NCI-H187 treated with DMSO at 0.1 percent for 48 hours (cell line): ENCODE measurements at regions not wholly inside any gene's neighbourhood (a gene's known extent, or its start where the extent isn't known, plus 50 kb on each side); places are given as distances from the start of the nearest gene placed in this dataset.

Source experiments
- DNase-seq: peaks from one replicate; lab custom pipeline; 2025; lab: John Stamatoyannopoulos, UW

DNA sequence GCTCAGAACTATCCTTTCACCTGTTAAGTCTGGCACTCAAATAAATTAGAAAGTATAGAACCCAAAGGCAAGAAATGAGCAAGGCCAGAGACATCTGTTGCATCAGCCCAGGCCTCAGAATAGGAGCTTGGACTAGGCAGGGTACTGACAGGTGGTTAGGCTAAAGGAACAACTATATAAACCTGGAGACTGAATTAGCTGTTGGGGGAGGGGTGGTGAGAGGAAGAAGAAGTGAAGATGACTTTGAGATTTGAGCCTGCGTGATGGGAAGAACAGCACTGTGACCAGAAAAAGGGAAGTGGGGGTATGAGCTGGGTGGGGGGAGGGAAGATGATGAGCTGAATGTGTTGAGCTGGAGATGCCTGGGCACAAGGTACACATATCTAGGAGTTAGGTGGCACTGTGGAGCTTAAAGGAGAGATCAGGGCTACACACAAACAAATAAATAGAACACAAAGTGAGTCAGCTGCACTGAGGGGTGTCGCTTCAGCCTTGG is 244.7 kb downstream of the PTEN start:
- DNase-seq: no peak

DNA sequence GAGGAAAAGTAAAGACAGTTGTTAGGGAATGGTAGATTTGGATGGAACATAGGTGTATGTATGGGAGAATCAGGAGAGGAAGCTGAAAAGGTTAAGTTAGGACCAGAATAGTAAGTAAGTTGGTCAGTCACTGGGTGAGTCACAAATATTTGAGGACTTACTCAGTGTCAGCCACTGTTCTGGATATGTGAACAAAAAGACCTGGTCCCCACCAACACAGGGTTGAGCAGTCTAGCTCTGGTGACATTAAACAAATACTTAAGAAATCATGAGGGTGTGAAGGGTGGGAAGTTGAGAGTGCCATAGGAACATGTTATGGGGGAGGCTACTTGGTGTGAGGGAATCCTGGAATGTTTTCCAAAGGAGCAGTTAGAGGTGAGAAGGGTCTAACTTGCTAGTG is 246.9 kb downstream of the PTEN start:
- no peak for DNase-seq

DNA sequence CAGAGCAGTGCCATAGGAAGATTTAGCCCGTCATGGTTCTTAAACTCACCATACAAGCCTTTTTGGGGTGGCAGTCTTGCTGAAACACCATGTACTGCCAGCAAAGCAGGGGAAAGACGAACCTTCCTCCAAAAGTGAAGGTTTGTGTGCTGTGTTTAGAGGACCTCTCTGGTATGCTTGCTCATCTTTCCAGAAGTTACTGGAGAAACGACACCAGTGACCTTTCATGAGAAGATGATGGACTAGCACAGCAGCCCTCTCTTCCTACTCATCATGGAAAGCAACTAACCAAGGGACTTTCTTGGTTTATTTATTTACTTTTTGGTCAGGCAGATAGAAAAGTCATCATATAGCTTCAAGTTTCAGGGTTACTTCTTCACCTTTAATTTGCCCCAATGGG is 247.4 kb downstream of the PTEN start:
- no peak for DNase-seq

DNA sequence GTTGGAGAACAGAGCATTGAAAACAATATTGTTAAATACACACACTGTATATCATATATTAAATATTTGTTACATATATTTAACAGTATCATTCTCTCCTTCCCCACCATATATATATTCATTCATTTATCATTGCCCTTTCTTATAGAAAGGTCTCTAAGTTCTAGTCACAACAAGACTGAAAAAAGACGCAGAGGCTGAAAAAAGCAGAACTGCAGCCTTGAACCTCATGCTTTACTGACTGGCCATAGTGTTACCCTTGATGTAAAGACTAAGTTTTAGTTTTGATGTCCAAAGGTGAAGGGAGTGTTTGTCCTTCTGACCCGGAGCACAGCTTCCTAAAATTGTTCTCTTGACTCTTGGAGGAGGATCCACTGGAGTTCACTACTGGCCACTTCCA is 247.9 kb downstream of the PTEN start:
- no peak for DNase-seq

DNA sequence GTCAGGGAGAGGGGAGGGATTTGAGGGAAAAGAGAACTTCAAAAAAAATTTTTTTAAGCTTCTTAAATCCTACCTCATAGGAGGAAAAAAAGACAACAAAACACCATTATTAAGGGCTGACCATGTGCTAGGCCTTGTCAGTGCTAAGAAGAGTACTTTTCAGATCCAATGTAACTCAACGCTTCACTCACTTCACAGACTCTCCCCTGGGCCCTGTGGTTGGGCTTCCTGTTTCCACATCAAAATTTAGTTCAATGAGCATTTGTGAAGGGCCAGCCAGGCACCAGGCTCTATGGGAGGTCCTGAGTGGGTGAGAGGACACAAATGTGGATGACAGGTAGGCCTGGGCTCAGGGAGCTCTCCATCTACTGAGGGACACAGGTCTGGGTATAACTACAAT is 249.8 kb downstream of the PTEN start:
- DNase-seq: no peak

DNA sequence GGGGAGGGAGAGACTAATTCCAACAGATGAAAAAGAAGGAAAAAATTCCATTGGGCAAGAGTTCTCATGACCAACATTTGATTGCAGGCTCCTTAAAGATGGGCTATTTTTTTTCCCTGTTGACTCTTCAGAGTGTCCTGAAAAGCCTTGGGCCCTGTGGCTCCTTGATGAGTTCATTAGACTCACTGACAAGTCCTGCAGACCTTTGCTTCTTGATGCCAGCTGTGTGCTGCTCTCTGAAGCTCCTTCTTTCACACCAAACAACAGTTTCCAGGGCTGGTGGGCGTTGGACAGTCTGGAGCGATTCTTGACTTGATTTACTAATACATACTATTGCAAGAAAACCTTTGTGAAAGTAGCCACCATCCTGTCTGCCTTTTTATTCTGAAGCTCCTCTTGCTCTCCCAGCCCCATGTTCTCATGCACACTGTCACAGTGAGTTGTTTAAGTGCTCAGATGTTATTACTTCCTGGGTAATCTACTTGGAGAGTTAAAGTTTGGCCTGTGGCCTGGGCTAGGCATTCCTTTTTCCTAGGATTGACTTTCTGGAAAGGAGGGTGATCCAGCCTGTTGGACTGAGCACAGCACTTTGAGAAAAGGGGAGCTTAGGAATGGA is 250.3 kb downstream of the PTEN start:
- no peak for DNase-seq

DNA sequence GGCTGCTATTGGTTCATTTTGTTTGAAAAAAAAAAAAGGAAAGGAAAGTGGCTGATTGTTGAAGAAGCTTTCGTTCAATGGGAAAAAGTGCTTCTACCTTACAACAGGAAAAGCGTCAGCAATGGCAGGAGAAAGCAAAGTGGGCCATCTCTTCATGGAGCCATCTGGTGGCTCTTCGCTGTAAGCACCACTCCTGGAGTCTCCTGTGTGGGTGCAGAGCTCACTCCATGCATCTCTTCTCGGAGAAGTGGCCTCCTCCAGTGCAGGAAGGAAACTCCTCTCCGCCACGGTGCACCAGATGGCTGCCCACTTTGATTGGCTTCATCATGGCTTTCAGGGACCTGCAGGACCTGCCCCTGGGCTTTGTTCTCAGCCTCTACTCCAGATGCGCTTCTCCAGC is 250.9 kb downstream of the PTEN start:
- DNase-seq: no peak

DNA sequence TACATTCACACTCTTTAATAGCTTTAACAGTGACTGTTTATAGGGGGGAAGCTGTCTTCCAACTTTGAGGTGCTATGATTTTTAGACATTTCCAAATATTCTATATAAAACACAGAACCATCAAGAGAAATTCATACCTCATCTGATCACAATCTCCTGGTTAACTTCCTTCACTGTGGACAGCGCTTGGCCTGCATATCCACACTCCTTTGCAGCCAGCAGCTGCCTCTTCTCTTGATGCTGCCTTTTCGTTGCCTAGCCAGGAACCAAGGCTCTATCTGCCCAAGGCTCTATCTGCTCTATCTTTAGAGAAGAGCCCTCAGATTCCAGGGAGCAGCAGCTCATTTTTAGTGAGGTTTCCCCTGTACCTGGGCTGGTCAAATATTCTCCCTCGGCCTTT is 252.0 kb downstream of the PTEN start:
- DNase-seq: no peak

DNA sequence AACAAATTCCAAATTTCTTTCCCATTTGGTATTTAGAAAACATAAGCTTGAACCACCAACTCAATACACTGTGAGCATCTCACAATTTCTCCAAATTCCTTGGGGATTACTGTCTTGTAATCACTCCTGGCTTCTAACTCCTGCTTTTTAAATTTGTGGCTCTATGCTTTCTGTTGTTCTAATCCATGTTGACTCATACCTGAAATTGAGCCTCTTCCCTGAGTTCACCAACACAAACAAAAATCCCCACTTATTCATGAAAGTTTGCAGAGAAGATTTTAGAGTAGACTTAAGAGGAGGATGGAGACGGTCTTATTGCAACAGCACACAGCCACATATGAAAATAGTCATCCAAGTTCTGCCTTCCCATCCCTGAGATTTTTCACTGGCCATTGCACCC is 252.5 kb downstream of the PTEN start:
- DNase-seq: no peak

DNA sequence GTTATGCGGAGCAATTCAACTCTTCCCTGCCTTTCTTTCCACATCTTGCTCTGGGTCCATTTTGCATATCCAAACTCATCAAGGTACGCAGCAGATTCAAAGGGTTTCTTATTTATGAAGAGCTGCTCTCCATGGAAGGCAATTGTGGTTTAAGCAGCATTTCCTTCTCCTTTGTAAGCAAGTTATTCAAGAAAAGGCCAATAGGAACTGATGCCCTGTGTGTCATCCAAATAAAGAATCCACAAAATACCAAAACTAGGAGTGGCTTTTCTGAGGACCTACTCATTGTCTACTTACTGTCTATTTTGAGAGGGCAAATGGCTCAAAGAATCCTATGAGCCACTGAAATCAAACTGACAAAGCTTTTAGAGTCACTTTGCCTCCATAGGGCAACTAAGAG is 253.1 kb downstream of the PTEN start:
- DNase-seq: no peak

DNA sequence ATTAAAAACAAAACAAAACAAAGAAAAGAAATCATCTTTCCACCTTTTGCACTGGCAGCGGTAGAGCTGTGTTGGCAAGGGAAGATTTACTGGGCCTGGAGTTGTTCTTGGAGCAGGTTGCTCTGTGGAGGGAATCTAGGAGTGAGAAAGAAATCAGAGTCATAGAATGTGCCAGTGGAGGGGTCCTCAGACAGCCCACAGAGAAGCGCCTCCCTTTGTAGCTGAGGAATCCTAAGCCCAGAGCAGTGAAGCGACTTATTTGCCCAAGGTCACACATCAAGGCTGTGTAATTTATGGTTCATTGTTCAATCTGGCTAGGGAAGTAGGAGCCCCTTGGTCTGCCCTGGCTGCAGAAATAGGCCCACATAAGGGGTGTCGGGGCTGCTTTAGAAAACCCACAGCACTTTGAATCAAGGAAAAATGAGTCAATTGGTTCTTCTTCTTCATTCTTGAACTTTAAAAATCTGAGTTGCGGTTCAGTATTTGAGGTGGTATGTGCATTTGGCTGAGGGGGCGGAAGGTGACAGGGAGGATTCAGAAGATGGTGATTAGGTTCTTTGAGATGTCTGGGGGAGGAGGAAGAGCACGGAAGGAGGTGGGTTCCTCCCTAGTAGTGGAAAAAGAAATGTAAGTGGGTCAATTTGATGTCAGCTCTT is 253.7 kb downstream of the PTEN start:
- DNase-seq: no peak

DNA sequence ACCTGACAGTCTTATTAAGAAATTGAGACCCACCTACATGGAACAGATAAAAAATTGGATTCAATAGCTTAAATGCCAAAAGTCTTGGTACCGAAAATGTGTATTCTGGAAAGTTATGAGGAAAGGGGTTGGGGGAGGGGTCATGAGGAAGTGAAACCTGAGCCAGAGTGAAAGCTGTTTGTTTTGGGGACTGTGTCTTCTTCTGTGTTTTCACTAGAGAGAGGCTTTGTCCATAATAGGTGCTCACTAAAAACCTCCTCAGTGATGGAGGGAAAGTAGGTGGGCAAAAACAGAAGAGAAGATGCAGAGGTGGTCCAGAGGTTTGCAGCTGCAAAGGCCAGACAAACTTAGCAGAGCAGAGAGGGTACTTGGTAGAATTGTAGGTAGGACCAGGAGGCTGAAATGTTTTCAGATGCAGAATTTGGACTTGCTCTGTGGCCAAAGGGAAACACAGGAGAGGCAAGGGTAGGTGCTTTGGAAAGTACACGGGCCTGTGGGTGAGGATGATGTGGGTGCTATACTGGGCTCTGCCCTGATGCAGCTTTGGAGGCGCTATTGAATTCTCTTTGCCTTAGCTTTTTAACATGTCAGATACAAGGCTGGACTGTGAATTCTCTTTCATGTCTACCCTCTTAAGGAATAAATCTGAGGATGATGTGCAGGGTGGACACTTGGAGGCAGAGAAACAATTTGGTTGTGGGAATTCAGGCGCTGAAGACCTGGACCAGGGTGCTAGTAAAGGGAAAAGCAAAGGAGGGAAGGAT is 254.6 kb downstream of the PTEN start:
- DNase-seq: no peak

DNA sequence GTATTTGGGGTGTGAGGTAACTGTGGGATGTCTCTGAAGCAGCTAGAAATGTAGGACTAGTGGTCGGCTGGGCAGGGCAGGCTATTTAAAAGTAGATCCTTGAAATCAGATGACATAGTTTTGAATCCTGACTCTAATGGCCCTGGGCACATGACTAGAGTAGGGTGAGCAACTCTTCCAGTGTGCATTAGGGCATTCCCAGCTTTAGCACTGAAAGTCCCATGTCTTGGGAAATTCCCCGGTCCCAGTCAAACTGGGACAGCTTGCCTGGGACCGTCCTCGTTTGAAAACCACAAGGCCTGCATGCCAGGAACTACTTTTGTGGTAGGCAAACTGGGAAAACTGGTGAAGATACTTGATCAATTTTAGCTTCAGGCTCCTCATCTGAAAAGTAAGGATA is 255.3 kb downstream of the PTEN start:
- no peak for DNase-seq

DNA sequence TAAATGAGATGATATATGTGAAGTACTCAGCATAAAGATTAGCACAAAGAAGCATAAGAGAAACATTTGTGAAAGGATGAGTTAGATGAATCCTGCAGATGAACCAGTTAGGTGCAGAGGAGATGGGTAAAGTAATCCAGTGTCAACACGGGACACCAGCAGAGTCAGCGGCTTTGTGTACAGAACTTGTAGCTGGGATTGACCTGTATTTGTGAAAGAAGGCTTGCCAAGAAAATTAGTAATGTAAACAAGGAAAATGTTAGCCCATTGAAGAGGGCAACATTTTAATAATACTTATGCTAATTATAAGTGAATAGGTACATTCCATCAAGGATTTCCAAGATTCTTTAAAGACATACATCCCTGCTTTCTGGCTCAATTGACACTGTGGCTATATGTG is 255.7 kb downstream of the PTEN start:
- DNase-seq: no peak

DNA sequence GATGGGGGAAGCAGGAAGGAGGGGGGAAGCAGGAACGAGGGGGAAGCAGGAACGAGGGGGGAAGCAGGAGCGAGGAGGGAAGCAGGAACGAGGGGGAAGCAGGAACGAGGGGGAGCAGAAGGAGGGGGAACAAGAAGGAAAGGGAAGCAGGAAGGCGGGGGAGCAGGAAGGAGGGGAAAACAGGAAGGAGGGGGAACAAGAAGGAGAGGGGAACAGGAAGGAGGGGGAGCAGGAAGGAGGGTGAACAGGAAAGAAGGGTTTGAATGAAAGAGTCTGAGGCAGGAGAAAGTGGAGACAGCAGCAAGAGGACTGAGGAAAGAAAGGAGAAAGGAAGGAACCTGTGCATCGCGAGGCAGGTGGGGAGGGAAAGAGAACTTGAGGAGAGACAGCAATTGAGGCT is 256.6 kb downstream of the PTEN start:
- no peak for DNase-seq

DNA sequence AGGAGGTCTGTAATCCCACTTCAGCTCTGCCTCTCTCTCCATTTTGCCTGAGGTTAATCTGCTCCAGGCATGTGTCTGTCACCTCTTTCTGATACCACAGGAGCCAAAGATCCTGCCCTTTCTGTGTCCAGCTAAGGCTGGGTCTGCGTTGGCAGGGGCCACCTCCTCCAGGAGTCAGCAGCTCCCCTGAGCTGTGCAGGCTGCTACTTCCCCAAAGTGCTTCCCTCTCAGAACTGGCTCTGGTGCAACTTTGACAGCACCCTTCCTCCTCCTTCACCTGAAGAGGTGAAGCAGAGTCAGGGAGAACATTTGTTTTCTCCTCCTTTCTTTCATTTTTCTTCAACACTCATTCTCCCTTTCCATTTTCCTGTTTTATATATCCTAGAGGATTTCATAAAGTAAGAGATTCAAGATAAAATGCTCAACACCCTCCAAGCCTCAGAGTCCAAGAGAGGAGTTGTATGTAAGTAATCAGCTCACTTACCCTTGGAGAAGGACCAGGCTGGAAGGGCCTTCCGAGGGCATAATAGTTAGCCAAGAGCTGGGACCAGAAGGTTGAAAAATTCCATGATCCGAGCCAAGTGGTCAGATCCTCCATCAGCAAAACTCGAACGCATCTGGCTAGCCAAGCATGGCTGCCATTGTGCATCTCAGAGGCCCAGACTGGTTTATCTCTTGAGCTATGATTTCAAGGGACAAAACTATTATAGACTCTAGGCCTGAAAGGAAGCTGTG is 257.3 kb downstream of the PTEN start:
- no peak for DNase-seq

DNA sequence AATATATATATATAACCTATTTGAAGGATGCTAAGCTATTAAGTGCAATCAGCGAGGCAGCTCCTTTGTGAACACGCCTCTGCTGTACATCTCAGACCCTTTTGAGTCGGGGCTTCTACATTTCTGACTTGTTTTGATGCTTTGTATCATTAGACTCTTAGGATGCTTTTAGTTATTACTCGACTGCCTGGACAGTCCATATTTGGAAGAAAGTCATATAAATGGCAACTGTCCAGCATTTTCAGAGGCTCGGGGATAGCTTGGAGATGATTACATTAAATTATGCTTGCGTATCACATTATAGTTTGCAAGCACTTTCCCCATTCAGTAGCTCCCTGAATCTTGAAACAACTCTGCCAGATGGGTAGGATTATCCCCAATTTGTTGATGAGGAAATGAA is 257.9 kb downstream of the PTEN start:
- DNase-seq: no peak

DNA sequence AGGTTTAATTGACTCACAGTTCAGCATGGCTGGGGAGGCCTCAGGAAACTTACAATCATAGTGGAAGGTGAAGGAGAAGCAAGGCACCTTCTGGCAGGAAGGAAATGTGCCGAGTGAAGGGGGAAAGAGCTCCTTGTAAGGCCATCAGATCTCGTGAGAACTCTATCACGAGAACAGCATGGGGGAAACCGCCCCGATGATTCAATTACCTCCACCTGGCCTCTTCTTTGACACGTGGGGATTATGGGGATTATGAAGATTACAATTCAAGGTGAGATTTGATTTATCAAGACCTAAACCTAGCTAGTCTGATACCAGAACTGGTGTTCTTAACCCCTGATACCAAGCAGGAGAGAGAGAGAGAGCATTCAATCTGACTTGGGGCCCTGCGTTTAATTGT is 258.7 kb downstream of the PTEN start:
- no peak for DNase-seq

DNA sequence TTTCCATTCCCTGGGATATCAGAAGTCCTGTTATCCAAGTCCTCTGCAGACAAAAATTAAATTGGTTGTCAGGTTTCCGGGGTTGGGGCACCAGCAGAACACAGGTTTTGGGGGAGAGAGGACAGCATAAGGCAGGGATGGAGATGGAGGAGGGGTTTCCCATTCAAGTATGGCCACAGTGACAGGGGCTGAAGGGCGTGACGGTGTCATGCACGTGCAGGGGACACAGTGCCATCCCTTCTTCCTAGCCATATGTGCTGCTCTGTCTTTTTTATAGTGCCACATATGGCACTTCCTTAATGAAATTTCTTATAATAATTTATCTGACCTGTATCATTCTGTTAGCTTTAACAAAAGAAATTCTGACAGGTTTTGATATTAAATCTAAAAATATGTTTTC is 259.2 kb downstream of the PTEN start:
- no peak for DNase-seq

DNA sequence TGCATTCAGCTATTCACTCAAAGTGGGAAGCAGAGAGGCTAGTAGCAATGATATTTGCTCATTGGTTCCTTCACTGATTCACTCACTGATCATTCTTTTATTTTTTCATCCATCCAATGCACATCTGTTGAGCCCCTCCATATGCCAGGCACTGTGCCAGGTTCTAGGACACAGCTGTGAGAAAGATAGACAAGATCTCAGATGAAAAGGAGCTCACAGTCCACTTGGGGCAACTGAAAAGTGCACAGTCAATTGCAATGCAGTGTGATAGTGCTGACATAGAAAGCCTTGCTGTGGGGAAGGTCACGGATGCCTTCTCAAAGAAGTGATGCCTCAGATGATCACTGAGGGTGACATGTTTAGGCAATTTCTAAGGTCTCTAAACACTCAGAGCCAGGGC is 262.3 kb downstream of the PTEN start:
- DNase-seq: no peak

DNA sequence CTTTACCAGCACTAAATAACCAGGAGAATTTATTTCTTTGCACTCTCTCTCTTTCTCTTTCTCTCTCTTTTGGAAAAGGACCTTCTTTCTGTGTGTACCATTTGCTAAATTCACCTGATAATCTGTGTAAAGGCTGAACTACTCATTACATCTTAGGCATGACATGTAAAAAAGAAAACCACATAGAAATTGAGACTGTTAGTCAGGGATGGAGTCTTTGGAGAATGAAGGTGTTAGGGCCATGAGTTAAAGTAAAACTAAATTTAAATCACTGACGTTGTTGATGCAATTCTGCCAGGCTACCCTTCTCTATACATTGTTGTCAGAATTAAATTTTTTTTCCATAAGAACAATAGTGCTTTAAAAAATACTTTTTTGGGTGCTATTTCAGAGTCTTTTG is 263.3 kb downstream of the PTEN start:
- no peak for DNase-seq

DNA sequence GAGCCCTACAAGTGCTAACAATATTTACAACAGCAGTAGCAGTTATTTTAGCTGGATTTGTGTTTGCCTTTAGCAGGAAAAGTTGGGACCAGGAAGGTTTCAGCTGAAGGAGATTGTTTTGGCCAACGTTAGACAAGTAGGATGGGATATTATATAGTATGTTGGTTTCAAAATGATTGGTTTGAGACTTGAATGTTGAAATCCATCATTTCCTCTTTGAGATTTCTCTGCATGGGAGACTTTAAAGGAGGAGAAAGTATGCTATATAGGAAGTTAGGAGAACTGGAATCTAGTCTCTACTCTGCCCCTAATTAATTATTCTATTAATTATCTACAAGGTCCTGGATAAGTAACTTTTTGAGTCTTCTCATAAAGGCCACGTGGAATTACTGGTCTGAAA is 263.8 kb downstream of the PTEN start:
- no peak for DNase-seq

DNA sequence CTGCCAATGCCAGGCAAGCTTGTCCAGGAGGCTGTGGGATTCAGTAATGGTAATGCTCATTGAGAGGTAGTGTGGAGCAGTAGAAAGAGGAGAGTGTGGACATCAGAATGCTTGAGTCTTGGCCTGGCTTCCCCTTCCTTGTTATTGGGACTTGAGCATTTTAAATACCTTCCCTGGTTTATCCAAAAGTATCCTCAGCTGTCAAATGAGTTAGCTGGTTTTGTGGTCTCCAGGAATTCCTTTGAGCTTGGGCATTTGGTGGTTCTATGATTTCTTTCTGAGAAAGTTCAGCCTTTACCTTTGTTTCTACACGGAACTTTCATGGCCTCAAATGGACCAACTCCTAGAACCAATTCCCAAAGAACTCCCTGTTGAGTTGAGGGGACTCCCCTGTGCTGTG is 264.3 kb downstream of the PTEN start:
- DNase-seq: no peak
